GM12878 (cell line): ENCODE measurements at regions not wholly inside any gene's neighbourhood (a gene's known extent, or its start where the extent isn't known, plus 50 kb on each side); places are given as distances from the start of the nearest gene placed in this dataset.

Experiments
- ATAC-seq: fragments of 200-7000 bp; cut with Tn5 transposase; 3 replicates; pipeline ENCODE4 v1.9.1; 2020; ENCODE audit warnings: mild to moderate bottlenecking, moderate library complexity
- BruUV-seq: library from RNA; stranded (reverse); fragments of 400-500 nt; replicated peaks from 2 replicates; lab custom pipeline; 2021; lab: Mats Ljungman, UMichigan
- CTCF ChIA-PET: fragments of 300-600 bp; sonication (Branson Sonifier 250); formaldehyde crosslinking; extraction: SDS; loops from one replicate; lab custom pipeline; 2021; ENCODE audit warnings: inconsistent platforms; lab: Yijun Ruan, JAX
- POLR2A ChIA-PET: fragments of 350-600 bp; formaldehyde crosslinking; extraction: SDS; loops from one replicate; lab custom pipeline; 2021; ENCODE audit warnings: inconsistent platforms; lab: Charles Lee
- RAD21 ChIA-PET: fragments of 300-600 bp; sonication (Branson Sonifier 250); formaldehyde crosslinking; loops from one replicate; lab custom pipeline; 2023; ENCODE audit warnings: antibody characterized with exemption; ENCODE audit not compliant: unreplicated experiment; lab: Charles Lee
- SMC1A ChIA-PET: fragments of 300-600 bp; sonication (Branson Sonifier 250); formaldehyde crosslinking; loops from one replicate; lab custom pipeline; 2023; ENCODE audit not compliant: unreplicated experiment, uncharacterized antibody; lab: Charles Lee
- DNase-seq: peaks from one replicate; pipeline ENCODE4 v3.0.0-alpha.2; 2011; ENCODE audit warnings: low read depth, low spot score
- FAIRE-seq: peaks from 3 replicates; lab custom pipeline; 2011; peaks lifted over from hg19 to GRCh38; lab: Jason Lieb, UNC
- H2AFZ ChIP-seq: 2 replicates; pipeline ENCODE4 v1.6.0; 2011; ENCODE audit warnings: low read depth, low read length, control low read depth; ENCODE audit not compliant: control insufficient read depth
- H3K27ac ChIP-seq: 2 replicates; pipeline ENCODE4 v1.5.1; 2011; ENCODE audit warnings: control low read depth; ENCODE audit not compliant: control insufficient read depth, insufficient read depth
- H3K27me3 ChIP-seq, 2 experiments: replicated peaks in 1 of 2; 2 replicates each; pipeline versions ENCODE4 v1.6.0 to v1.6.1; 2011; ENCODE audit warnings: low read length in 1 of 2; ENCODE audit not compliant: control insufficient read depth in 2 of 2, insufficient read depth in 2 of 2
- H3K36me3 ChIP-seq, 2 experiments: 2 replicates each; pipeline ENCODE4 v1.5.1; 2011; ENCODE audit warnings: low read length in 1 of 2; ENCODE audit not compliant: control insufficient read depth in 2 of 2, insufficient read depth in 2 of 2
- H3K4me1 ChIP-seq: 2 replicates; pipeline ENCODE4 v1.6.1; 2011; ENCODE audit warnings: mild to moderate bottlenecking, low read length, moderate library complexity, mixed read lengths; ENCODE audit not compliant: control insufficient read depth, insufficient read depth
- H3K4me2 ChIP-seq: 2 replicates; pipeline ENCODE4 v1.6.0; 2011; ENCODE audit warnings: control low read depth; ENCODE audit not compliant: control insufficient read depth, insufficient read depth
- H3K4me3 ChIP-seq: fragments of 200-600 bp; sonication (generic); 2 replicates; pipeline ENCODE4 v1.5.1; 2016
- H3K79me2 ChIP-seq: 2 replicates; pipeline ENCODE4 v1.6.0; 2011; ENCODE audit warnings: low read length; ENCODE audit not compliant: control insufficient read depth, insufficient read depth
- H3K9ac ChIP-seq: 2 replicates; pipeline ENCODE4 v1.8.0; 2011; ENCODE audit warnings: low read length, control low read depth, mixed read lengths; ENCODE audit not compliant: control insufficient read depth, insufficient read depth
- H3K9me3 ChIP-seq: replicated peaks from 3 replicates; pipeline ENCODE4 v1.5.1; 2011; ENCODE audit warnings: mild to moderate bottlenecking, low read length; ENCODE audit not compliant: control insufficient read depth, insufficient read depth
- H4K20me1 ChIP-seq: 2 replicates; pipeline ENCODE4 v1.6.0; 2011; ENCODE audit not compliant: control insufficient read depth, insufficient read depth
- BHLHE40 ChIP-seq, 2 experiments: fragments of 450-650 bp in 1 of 2; IDR thresholded peaks; 2 replicates each; pipeline ENCODE4 v1.6.1; 2011 to 2017; ENCODE audit warnings: low read depth in 2 of 2, borderline replicate concordance in 1 of 2, improper control_type of control experiment in 1 of 2, low read length in 1 of 2, mild to moderate bottlenecking in 1 of 2
- CUX1 ChIP-seq: IDR thresholded peaks from 2 replicates; pipeline ENCODE4 v1.6.1; 2012; ENCODE audit warnings: improper control_type of control experiment, low read depth, low read length; ENCODE audit not compliant: insufficient replicate concordance
- EZH2 ChIP-seq: IDR thresholded peaks from 2 replicates; pipeline ENCODE4 v1.6.1; 2012; ENCODE audit warnings: low read depth, mild to moderate bottlenecking, control low read depth, inconsistent platforms, low read length, borderline replicate concordance; ENCODE audit not compliant: control insufficient read depth
- FOXM1 ChIP-seq: IDR thresholded peaks from 2 replicates; pipeline ENCODE4 v1.6.1; 2012; ENCODE audit warnings: low read depth, mild to moderate bottlenecking, inconsistent platforms, low read length, moderate library complexity
- MTA2 ChIP-seq: fragments of 450-650 bp; IDR thresholded peaks from 2 replicates; pipeline ENCODE4 v1.6.1; 2016; ENCODE audit warnings: low read depth, mild to moderate bottlenecking, moderate library complexity
- SP1 ChIP-seq: IDR thresholded peaks from one replicate; pipeline ENCODE4 v1.6.1; 2011; ENCODE audit warnings: low read depth, low read length
- WGBS: methylation state at CpG from one replicate; pipeline ENCODE4 v1.1.6; 2016; ENCODE audit warnings: low lambda C conversion rate; ENCODE audit not compliant: insufficient replicate concordance, insufficient coverage; ENCODE audit errors: missing lambda C conversion rate; 5-methylcytosine and 5-hydroxymethylcytosine counted together
- in situ Hi-C: fragments of 300-500 bp; cut with MboI; formaldehyde crosslinking; loops from 9 replicates; pipeline ENCODE4 v1.14.3; 2018; ENCODE audit warnings: mixed read lengths
- intact Hi-C: fragments of 100-400 bp; cut with micrococcal nuclease; formaldehyde crosslinking; loops from one replicate; pipeline ENCODE4 v1.14.2; 2022; ENCODE audit not compliant: unreplicated experiment

- no peak for TF ChIP-seq CUX1
- no peak for TF ChIP-seq MTA2
These were observed 1043.0 kb upstream of the POU3F3 start (continued) for GRCh38 chr2:103810875-103811274.

- no peak overlapping the region for H3K4me2 ChIP-seq
- SMC1A ChIA-PET = no interaction called here
- H3K27ac ChIP-seq = no peak overlapping the region
- no peak for TF ChIP-seq BHLHE40 (IDR thresholded peaks at IDR 0.05; ENCODE audit: borderline replicate concordance in 1 of 2, low read depth in 2 of 2, low read length in 1 of 2)
- TF ChIP-seq FOXM1 = no peak
- TF ChIP-seq SP1 = no peak
- TF ChIP-seq EZH2 = no peak
- no peak for TF ChIP-seq MTA2
- H4K20me1 ChIP-seq = no peaks in the 10 kb centered on the region
- 4% methylated on average over 3 of the region's 3 CpGs for WGBS
- in situ Hi-C loops = no loop called here
- POLR2A ChIA-PET = no interaction called here
- H3K36me3 ChIP-seq = no peaks in the 10 kb centered on the region
- no TSS peak for BruUV-seq
- H3K4me3 ChIP-seq = no peak overlapping the region
- H3K27me3 ChIP-seq = no peaks in the 10 kb centered on the region
- CTCF ChIA-PET = no interaction called here
- H2AFZ ChIP-seq = no peak overlapping the region
- no peaks in the 10 kb centered on the region for H3K4me1 ChIP-seq
- no peak for DNase-seq
- H3K79me2 ChIP-seq = no peaks in the 10 kb centered on the region
- ATAC-seq = no peak
- H3K9ac ChIP-seq = no peak overlapping the region
- no peak for FAIRE-seq
- H3K9me3 ChIP-seq = no peaks in the 10 kb centered on the region
- intact Hi-C loops = no loop called here
- RAD21 ChIA-PET = no interaction called here
These were observed 1039.9 kb upstream of the POU3F3 start for GRCh38 chr2:103814016-103814415.
